ENCODE measurements at regions not wholly inside any gene's neighbourhood (a gene's known extent, or its start where the extent isn't known, plus 50 kb on each side); places are given as distances from the start of the nearest gene placed in this dataset.
"Not testable (repeated sequence)": the region's sequence is repeated elsewhere in the genome, so short reads cannot be mapped to it uniquely, and the experiment has no call there.

DNA sequence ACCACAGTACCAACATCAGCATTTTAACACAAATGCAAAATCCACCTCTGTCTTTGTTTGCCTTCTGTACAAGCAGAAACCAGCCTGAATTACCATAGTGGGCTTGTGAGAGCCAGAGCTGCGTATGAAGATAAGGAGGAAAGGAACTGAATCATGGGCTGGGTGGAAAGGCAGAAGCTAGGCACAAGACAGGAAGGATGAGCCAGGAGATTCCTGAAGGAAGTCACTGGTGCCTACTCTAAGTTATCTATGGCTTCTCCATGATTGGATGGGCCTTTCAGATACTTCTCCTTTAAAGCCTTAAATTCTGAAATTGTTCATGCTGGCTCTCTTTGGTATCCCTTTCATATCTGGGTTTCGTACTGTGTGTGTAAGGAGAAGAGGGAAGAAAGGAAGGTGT lies 140.6 kb downstream of the LCA5 start:
- DNase-seq (ENCODE audit: low read depth, low spot score) = no peak
- no peak overlapping the region for H3K27ac ChIP-seq

GRCh38 chr6:79394690-79395089 lies 142.5 kb downstream of the LCA5 start:
- DNase-seq (ENCODE audit: low read depth, low spot score) = no peak
- no peak overlapping the region for H3K27ac ChIP-seq

- no peak overlapping the region for H3K27ac ChIP-seq
- no peak for DNase-seq (ENCODE audit: low read depth, low spot score)
These were observed 145.1 kb downstream of the LCA5 start for GRCh38 chr6:79392094-79392493.

DNA sequence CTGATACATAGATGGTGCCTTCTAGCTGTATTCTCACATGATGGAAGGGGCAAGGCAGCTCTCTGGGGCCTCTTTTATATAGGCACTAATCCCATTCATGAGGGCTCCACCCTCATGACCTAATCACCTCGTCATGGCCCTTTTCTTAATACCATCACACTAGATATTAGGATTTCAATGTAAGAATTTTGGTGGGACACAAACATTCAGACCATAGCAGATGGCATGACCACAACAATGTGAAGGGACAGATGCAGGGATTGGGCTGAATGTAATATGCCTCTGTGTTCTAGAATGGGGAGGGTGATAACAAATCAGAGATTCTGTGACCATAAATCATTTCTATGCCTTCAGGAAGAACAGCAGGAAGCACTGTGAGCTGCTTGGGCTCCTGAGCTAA lies 145.8 kb downstream of the LCA5 start:
- DNase-seq (ENCODE audit: low read depth, low spot score) = no peak
- H3K27ac ChIP-seq = no peak overlapping the region

GRCh38 chr6:79385893-79386292 lies 151.3 kb downstream of the LCA5 start:
- no peak overlapping the region for H3K27ac ChIP-seq
- DNase-seq (ENCODE audit: low read depth, low spot score) = no peak

DNA sequence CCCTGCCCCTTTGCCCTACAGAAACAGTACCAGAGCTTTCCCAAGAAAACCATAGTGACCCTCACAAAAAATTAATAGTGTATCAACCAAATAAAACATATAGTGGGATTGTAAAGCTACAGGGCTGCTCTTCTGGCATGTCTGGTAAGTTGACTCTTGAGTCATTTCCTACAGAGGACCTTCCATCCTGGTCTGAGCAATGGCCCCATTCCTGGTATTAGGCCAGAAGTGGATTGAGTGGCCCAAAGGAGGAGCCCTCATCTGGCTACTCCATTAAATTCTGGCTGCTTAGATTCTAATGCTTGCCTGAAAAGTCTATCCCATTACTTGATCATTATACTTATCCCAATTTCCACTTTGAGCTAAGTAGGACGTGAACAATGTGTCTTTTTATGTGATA lies 150.9 kb upstream of the HMGN3 start:
- no peak overlapping the region for H3K27ac ChIP-seq
- DNase-seq (ENCODE audit: low read depth, low spot score) = no peak

DNA sequence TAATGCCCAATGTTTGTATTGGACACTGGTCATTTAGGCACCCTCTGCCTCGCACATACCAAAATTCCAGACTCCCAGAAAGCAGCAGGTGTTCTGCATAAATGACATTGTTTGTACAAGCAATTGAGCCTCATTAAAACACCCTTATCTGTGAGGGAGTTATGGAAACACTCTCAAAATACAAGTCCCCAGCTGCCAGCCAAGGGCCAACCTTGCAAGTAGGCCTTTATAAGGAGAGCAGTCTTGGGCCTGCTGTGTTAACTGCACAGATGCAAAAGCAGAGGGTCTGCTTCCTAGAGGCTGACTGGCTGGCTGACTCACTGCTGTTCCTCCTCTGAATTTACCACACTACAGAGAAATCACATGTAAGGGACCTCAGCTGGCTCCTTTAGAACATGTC lies 150.4 kb upstream of the HMGN3 start:
- H3K27ac ChIP-seq = no peak overlapping the region
- no peak for DNase-seq (ENCODE audit: low read depth, low spot score)

- no peak overlapping the region for H3K27ac ChIP-seq
- DNase-seq (ENCODE audit: low read depth, low spot score) = no peak
These were observed 144.5 kb upstream of the HMGN3 start for GRCh38 chr6:79378957-79379356.

DNA sequence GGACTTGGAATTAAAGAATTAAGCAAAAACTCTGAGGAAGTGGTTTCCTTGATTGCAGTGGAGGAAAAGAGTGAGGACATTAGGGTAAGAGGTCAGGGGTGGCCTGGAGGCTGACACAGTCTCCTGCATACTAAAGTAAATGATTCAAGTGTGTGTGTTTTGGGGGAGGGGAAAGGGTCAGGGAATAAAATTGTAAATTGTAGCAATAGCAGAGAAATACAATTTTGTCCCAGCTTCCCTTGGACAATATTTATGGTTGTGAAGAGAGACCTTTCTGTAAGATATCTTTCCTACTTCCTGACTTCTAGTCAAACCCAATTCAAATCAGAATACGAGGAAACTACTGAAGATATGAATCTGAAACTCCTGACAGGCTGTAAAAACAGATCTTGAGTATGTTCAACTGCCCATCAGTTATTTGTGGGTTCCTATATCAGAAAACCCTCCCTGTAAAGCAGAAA lies 143.4 kb upstream of the HMGN3 start:
- peak overlapping the region; percentile 47 for H3K27ac ChIP-seq
- no peak for DNase-seq (ENCODE audit: low read depth, low spot score)

DNA sequence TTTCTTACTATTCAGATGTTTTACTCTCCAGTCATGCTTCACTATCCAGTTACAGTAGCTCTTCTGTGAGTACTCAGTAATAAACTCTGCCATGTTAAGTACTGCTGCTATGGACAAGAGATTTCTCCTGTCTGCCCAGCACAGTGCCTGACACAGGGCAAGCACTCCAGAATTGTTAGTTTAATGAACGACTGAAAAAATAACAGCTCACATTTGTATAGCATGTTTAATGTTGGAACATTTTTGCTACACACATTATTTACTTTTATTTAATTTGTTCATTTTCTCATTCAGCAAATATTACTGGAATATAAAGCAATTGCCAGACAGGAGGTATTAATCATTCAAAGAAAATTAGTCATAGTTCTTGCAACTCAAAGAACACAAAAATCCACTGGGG lies 142.6 kb upstream of the HMGN3 start:
- DNase-seq (ENCODE audit: low read depth, low spot score) = no peak
- peak overlapping the region; percentile 47 for H3K27ac ChIP-seq

DNA sequence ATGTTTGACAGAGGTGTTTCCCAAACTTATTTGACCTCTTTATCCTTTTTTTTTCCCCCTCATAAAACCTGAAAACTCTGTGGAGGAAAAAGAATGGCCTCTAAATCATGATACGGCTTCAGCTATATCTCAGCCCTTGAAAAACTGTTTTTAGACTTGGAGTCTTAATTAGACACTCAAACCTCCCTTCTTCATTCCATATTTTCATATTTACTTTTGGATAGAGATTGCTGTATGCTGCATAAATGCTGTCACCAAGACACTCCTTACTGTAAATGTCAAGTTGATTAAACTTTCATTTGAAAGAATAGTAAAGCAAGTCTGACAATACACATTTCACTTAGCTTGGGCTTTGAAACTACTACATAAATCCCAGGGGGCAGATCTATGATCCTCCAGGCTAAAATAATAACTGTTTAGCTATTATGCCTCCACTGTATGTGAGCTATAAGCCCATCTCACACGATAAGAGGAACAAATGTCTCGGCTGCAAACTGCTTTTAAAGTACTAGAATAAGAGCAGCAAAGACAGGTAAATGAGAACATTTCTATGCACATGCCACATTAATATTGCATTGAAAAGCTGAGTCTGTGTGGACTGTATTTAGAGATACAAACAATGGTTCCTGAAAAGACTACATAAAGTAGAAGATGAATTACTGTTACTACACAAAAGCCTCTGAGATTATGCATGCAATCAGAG lies 141.3 kb upstream of the HMGN3 start:
- no peak overlapping the region for H3K27ac ChIP-seq
- no peak for DNase-seq (ENCODE audit: low read depth, low spot score)

GRCh38 chr6:79374308-79374707 lies 139.8 kb upstream of the HMGN3 start:
- no peak overlapping the region for H3K27ac ChIP-seq

DNA sequence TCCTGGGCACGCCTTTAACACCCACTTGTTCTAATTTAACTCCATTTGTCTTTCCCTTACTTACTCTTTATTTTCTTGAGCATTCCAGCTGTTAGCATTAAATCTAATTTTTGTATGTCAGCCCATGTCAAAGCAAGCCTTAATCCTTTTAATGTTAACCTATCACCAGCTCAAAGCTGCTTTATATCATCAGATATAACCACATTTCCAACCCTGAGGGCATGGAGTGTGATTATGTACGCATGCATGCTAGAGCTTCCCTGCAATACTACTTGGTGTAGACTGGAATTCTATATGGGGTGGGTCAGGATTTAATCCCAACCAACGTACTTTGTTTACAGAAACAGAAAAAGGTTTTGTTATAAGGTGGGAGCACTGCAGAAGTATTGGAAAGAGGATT lies 139.4 kb upstream of the HMGN3 start:
- DNase-seq (ENCODE audit: low read depth, low spot score) = peak; percentile 10
- H3K27ac ChIP-seq = no peak overlapping the region

More at GRCh38 chr6:79374308-79374707, 139.8 kb upstream of the HMGN3 start:
- no peak for DNase-seq (ENCODE audit: low read depth, low spot score)

DNA sequence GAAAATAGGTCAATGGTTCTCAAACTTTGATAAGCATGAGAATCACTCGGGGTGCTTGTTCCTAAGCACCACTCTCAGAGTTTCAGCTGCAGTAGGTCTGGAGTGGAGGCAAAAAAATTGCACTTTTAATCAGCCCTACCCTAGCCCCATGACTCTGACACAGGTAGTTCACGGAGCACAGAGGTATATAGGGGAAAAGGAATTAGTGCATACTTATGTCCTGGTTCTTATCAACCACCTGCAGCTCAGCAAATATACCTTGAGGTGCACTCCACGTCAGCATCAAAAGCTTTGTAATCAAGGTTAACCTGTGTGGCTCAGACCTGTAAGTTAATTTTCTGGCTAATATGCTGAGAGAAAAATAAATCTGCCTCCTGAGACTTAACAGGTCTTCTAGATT lies 138.8 kb upstream of the HMGN3 start:
- DNase-seq (ENCODE audit: low read depth, low spot score) = no peak
- H3K27ac ChIP-seq = no peak overlapping the region

GRCh38 chr6:79372757-79373156 lies 138.3 kb upstream of the HMGN3 start:
- H3K27ac ChIP-seq = no peak overlapping the region
- no peak for DNase-seq (ENCODE audit: low read depth, low spot score)

DNA sequence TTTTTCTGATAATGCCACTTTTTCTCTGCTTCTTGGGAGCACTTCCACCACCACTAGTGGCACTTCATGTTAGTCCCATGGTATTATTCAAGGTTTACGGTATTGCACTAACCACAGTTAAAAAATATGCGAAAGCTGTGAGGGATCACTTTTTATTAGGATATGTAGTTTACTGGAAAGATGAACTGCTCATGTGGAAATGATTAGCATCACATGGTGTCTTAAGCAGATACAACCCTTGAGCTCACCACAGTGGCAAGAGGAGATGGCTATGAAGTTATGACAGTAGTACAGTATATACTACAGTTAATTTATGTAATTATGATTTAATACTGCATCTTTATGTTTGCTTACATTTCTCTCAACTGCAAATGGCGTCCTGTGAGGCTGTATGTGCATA lies 134.5 kb upstream of the HMGN3 start:
- DNase-seq (ENCODE audit: low read depth, low spot score) = no peak
- H3K27ac ChIP-seq = no peak overlapping the region

GRCh38 chr6:79363441-79363840 lies 129.0 kb upstream of the HMGN3 start:
- DNase-seq (ENCODE audit: low read depth, low spot score); H3K27ac ChIP-seq: not testable (repeated sequence)

GRCh38 chr6:79361074-79361473 lies 126.6 kb upstream of the HMGN3 start:
- H3K27ac ChIP-seq; DNase-seq (ENCODE audit: low read depth, low spot score): not testable (repeated sequence)

DNA sequence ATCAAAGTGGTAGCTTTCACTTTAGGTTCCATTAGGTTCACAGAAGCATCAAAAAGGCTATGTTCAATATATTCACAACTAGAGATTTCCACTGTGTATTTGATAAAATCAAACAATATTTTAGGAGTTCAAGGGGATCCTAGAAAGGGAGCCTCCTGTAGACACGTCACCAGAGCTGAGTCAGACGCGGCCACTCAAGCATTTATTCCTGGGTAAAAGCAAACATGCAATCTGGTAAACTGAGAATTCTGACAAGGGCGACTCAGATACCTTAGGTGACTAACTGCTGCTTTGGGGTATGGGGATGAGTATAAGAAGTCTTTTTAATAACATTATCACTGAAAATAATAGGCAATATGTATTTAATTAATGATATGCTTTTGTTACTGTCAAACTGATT lies 118.7 kb upstream of the HMGN3 start:
- DNase-seq (ENCODE audit: low read depth, low spot score) = no peak
- no peak overlapping the region for H3K27ac ChIP-seq

DNA sequence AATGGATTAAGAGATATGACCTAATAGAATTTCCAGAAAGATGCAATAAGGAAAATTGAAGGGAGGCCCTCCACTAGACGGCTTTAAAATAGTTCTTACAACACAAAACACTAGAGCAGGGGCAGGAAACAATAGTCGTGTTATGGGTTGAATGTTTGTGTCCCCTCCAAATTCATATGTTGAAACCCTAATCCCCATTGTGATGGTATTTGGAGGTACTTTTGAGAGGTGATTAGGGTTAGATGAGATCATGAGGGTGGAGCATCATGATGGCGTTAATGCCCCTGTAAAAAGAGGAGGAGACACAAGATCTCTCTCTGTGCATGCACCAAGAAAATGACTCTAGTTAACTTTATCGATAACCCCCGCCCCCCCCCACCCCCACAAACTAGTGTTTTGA lies 104.0 kb upstream of the HMGN3 start:
- DNase-seq (ENCODE audit: low read depth, low spot score) = no peak
- H3K27ac ChIP-seq = no peak overlapping the region

- DNase-seq (ENCODE audit: low read depth, low spot score) = no peak
- H3K27ac ChIP-seq = no peak overlapping the region
These were observed 100.7 kb upstream of the HMGN3 start for GRCh38 chr6:79335133-79335674.

- no peak overlapping the region for H3K27ac ChIP-seq
- DNase-seq (ENCODE audit: low read depth, low spot score) = peak; percentile 22
These were observed 100.2 kb upstream of the HMGN3 start for GRCh38 chr6:79334674-79335073.

All from epithelial cell of prostate (primary cell).